HL-60 (cell line): ENCODE measurements at regions not wholly inside any gene's neighbourhood (a gene's known extent, or its start where the extent isn't known, plus 50 kb on each side); places are given as distances from the start of the nearest gene placed in this dataset.

Source experiments
- POLR2AphosphoS5 ChIP-seq: IDR thresholded peaks from 2 replicates; pipeline ENCODE4 v1.6.1; 2012; ENCODE audit warnings: low read depth
- SPI1 ChIP-seq: IDR thresholded peaks from 2 replicates; pipeline ENCODE4 v1.6.1; 2012; ENCODE audit warnings: low read depth, mild to moderate bottlenecking, borderline replicate concordance
- TF ChIP-seq, protein P1 (sequence below): IDR thresholded peaks from one replicate; pipeline ENCODE4 v1.5.1; 2011; ENCODE audit warnings: low read length, control low read depth, inconsistent platforms; ENCODE audit not compliant: insufficient read depth

DNA sequence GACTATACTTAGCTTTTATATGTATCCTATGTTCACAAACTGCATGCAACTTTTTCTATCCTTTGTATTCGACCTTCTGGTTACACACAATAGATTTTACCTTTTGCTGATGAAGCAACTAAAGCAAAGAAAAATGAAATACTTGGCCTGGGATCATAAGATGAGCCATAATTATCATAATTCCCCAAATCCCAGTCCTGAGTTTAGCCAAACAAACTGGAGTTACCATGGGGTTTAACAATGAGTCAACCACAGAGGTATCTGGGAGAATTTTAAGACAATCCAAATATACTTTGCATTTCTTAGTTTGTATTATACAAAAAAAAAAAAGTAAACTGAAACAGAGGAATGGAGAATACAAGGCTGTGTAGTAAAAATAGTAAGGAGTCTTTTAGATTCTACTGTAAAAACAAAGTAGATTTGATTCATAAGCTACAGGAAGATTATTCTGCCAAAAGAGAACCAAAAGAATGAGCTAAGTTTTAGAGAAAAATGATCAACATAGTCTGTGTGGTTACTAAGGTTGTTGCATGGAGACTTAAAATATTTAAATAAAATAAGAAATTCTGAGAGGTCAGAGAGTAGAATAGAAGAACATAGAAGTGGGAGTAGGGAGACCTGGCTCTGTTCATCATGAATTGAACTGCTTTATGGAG lies 60.4 kb upstream of the GORAB start:
- TF ChIP-seq, protein P1, sequence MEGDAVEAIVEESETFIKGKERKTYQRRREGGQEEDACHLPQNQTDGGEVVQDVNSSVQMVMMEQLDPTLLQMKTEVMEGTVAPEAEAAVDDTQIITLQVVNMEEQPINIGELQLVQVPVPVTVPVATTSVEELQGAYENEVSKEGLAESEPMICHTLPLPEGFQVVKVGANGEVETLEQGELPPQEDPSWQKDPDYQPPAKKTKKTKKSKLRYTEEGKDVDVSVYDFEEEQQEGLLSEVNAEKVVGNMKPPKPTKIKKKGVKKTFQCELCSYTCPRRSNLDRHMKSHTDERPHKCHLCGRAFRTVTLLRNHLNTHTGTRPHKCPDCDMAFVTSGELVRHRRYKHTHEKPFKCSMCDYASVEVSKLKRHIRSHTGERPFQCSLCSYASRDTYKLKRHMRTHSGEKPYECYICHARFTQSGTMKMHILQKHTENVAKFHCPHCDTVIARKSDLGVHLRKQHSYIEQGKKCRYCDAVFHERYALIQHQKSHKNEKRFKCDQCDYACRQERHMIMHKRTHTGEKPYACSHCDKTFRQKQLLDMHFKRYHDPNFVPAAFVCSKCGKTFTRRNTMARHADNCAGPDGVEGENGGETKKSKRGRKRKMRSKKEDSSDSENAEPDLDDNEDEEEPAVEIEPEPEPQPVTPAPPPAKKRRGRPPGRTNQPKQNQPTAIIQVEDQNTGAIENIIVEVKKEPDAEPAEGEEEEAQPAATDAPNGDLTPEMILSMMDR = no peak
- TF ChIP-seq SPI1 (no peak), POLR2AphosphoS5 (no peak)
